ENCODE measurements at regions not wholly inside any gene's neighbourhood (a gene's known extent, or its start where the extent isn't known, plus 50 kb on each side); places are given as distances from the start of the nearest gene placed in this dataset.

GRCh38 chr15:96160269-96160668 is 170.2 kb upstream of the NR2F2 start:
- H3K4me3 Mint-ChIP-seq (ENCODE audit: unreplicated experiment): no peak overlapping the region
- H3K9me3 Mint-ChIP-seq (ENCODE audit: unreplicated experiment): no peaks in the 10 kb centered on the region
- H3K27me3 Mint-ChIP-seq (ENCODE audit: unreplicated experiment): no peaks in the 10 kb centered on the region
- no peak for DNase-seq
- no peak overlapping the region for H3K27ac Mint-ChIP-seq (ENCODE audit: unreplicated experiment)
- H3K36me3 Mint-ChIP-seq (ENCODE audit: unreplicated experiment): no peaks in the 10 kb centered on the region
- no peak for TF ChIP-seq CTCF (IDR thresholded peaks at IDR 0.05; ENCODE audit: partially characterized antibody, unreplicated experiment)
- no peaks in the 10 kb centered on the region for H3K4me1 Mint-ChIP-seq (ENCODE audit: low read depth, unreplicated experiment)

GRCh38 chr15:96160800-96161199 is 169.7 kb upstream of the NR2F2 start:
- no peak for TF ChIP-seq CTCF (IDR thresholded peaks at IDR 0.05; ENCODE audit: partially characterized antibody, unreplicated experiment)
- Mint-ChIP-seq H3K27ac (ENCODE audit: unreplicated experiment) (no peak overlapping the region), H3K27me3 (ENCODE audit: unreplicated experiment) (no peaks in the 10 kb centered on the region), H3K9me3 (ENCODE audit: unreplicated experiment) (no peaks in the 10 kb centered on the region), H3K36me3 (ENCODE audit: unreplicated experiment) (no peaks in the 10 kb centered on the region), H3K4me3 (ENCODE audit: unreplicated experiment) (no peak overlapping the region), H3K4me1 (ENCODE audit: low read depth, unreplicated experiment) (no peaks in the 10 kb centered on the region)
- DNase-seq: no peak

- DNase-seq: no peak
- no peak for TF ChIP-seq CTCF (IDR thresholded peaks at IDR 0.05; ENCODE audit: partially characterized antibody, unreplicated experiment)
- H3K27ac Mint-ChIP-seq (ENCODE audit: unreplicated experiment): no peak overlapping the region
- no peaks in the 10 kb centered on the region for H3K27me3 Mint-ChIP-seq (ENCODE audit: unreplicated experiment)
- no peaks in the 10 kb centered on the region for H3K4me1 Mint-ChIP-seq (ENCODE audit: low read depth, unreplicated experiment)
- no peaks in the 10 kb centered on the region for H3K9me3 Mint-ChIP-seq (ENCODE audit: unreplicated experiment)
- H3K4me3 Mint-ChIP-seq (ENCODE audit: unreplicated experiment): no peak overlapping the region
- H3K36me3 Mint-ChIP-seq (ENCODE audit: unreplicated experiment): no peaks in the 10 kb centered on the region
Measured at GRCh38 chr15:96162322-96162721, 168.2 kb upstream of the NR2F2 start.

GRCh38 chr15:96165081-96165480 is 165.4 kb upstream of the NR2F2 start:
- Mint-ChIP-seq H3K36me3 (ENCODE audit: unreplicated experiment) (peaks cover 9% of the 10 kb centered on the region), H3K27ac (ENCODE audit: unreplicated experiment) (no peak overlapping the region), H3K4me3 (ENCODE audit: unreplicated experiment) (no peak overlapping the region), H3K27me3 (ENCODE audit: unreplicated experiment) (no peaks in the 10 kb centered on the region), H3K9me3 (ENCODE audit: unreplicated experiment) (peaks cover 2% of the 10 kb centered on the region), H3K4me1 (ENCODE audit: low read depth, unreplicated experiment) (no peaks in the 10 kb centered on the region)
- no peak for DNase-seq
- no peak for TF ChIP-seq CTCF (IDR thresholded peaks at IDR 0.05; ENCODE audit: partially characterized antibody, unreplicated experiment)

- no peak overlapping the region for H3K27ac Mint-ChIP-seq (ENCODE audit: unreplicated experiment)
- no peak overlapping the region for H3K4me3 Mint-ChIP-seq (ENCODE audit: unreplicated experiment)
- peaks cover 2% of the 10 kb centered on the region for H3K9me3 Mint-ChIP-seq (ENCODE audit: unreplicated experiment)
- H3K36me3 Mint-ChIP-seq (ENCODE audit: unreplicated experiment): peaks cover 9% of the 10 kb centered on the region
- TF ChIP-seq CTCF (IDR thresholded peaks at IDR 0.05; ENCODE audit: partially characterized antibody, unreplicated experiment): no peak
- no peaks in the 10 kb centered on the region for H3K4me1 Mint-ChIP-seq (ENCODE audit: low read depth, unreplicated experiment)
- H3K27me3 Mint-ChIP-seq (ENCODE audit: unreplicated experiment): no peaks in the 10 kb centered on the region
- no peak for DNase-seq
Measured at GRCh38 chr15:96165775-96166174, 164.7 kb upstream of the NR2F2 start.

Measured in glutamatergic neuron (in vitro differentiated cells).